ENCODE measurements at regions not wholly inside any gene's neighbourhood (a gene's known extent, or its start where the extent isn't known, plus 50 kb on each side); places are given as distances from the start of the nearest gene placed in this dataset.
"Not testable (repeated sequence)": the region's sequence is repeated elsewhere in the genome, so short reads cannot be mapped to it uniquely, and the experiment has no call there.

- CTCF ChIA-PET = no interaction called here
- intact Hi-C loops (cut with DNase I, micrococcal nuclease) = no loop called here
- no peaks in the 10 kb centered on the region for H3K36me3 Mint-ChIP-seq (ENCODE audit: low read depth)
These were observed 108.4 kb upstream of the ZCCHC13 start for GRCh38 chrX:74195605-74196004.

GRCh38 chrX:74195120-74195519 is 108.9 kb upstream of the ZCCHC13 start:
- DNase-seq (no peak), ATAC-seq (ENCODE audit: poor library complexity) (no peak)
- no peak for TF ChIP-seq CTCF (IDR thresholded peaks at IDR 0.05)
- H3K4me1 ChIP-seq (ENCODE audit: insufficient read depth, low read length) = no peaks in the 10 kb centered on the region
- no peaks in the 10 kb centered on the region for H3K36me3 ChIP-seq (ENCODE audit: insufficient read depth, low read length)
- H3K27ac Mint-ChIP-seq = no peak overlapping the region
- H3K27me3 ChIP-seq (ENCODE audit: control insufficient read depth in 1 of 2, insufficient read depth in 2 of 2, low read length in 2 of 2) = no peaks in the 10 kb centered on the region
- H3K36me3 Mint-ChIP-seq (ENCODE audit: low read depth) = no peaks in the 10 kb centered on the region
- peaks cover 0 to 9% of the 10 kb centered on the region in 2 experiments for H3K9me3 ChIP-seq (ENCODE audit: control insufficient read depth in 1 of 2, insufficient read depth in 1 of 2, low read length in 2 of 2)
- H3K9me3 Mint-ChIP-seq = no peaks in the 10 kb centered on the region
- H3K27me3 Mint-ChIP-seq = no peaks in the 10 kb centered on the region
- no peak overlapping the region for H3K27ac ChIP-seq (ENCODE audit: low read depth in 1 of 2, low read length in 2 of 2)
- H3K4me3 ChIP-seq (ENCODE audit: low read length) = no peak overlapping the region
- H3K4me3 Mint-ChIP-seq = no peak overlapping the region
- intact Hi-C loops (cut with DNase I, micrococcal nuclease) = no loop called here
- CTCF ChIA-PET = no interaction called here
- no peaks in the 10 kb centered on the region for H3K4me1 Mint-ChIP-seq (ENCODE audit: low read depth)
- POLR2A ChIA-PET = no interaction called here

More at GRCh38 chrX:74195605-74196004, 108.4 kb upstream of the ZCCHC13 start:
- Histone ChIP-seq H3K9me3 (ENCODE audit: control insufficient read depth in 1 of 2, insufficient read depth in 1 of 2, low read length in 2 of 2) (peaks cover 0 to 9% of the 10 kb centered on the region in 2 experiments), H3K4me3 (ENCODE audit: low read length) (no peak overlapping the region), H3K27me3 (ENCODE audit: control insufficient read depth in 1 of 2, insufficient read depth in 2 of 2, low read length in 2 of 2) (no peaks in the 10 kb centered on the region), H3K36me3 (ENCODE audit: insufficient read depth, low read length) (no peaks in the 10 kb centered on the region), H3K4me1 (ENCODE audit: insufficient read depth, low read length) (no peaks in the 10 kb centered on the region), H3K27ac (ENCODE audit: low read depth in 1 of 2, low read length in 2 of 2) (no peak overlapping the region)
- DNase-seq (no peak), ATAC-seq (ENCODE audit: poor library complexity) (no peak)
- TF ChIP-seq CTCF (IDR thresholded peaks at IDR 0.05) = no peak
- Mint-ChIP-seq H3K4me3 (no peak overlapping the region), H3K4me1 (ENCODE audit: low read depth) (no peaks in the 10 kb centered on the region), H3K27ac (no peak overlapping the region), H3K9me3 (no peaks in the 10 kb centered on the region), H3K27me3 (no peaks in the 10 kb centered on the region)
- POLR2A ChIA-PET = no interaction called here

GRCh38 chrX:74187211-74187610 is 116.8 kb upstream of the ZCCHC13 start:
- POLR2A ChIA-PET = no interaction called here
- Mint-ChIP-seq H3K4me3 (no peak overlapping the region), H3K27ac (no peak overlapping the region), H3K9me3 (no peaks in the 10 kb centered on the region), H3K36me3 (ENCODE audit: low read depth) (no peaks in the 10 kb centered on the region), H3K27me3 (no peaks in the 10 kb centered on the region), H3K4me1 (ENCODE audit: low read depth) (no peaks in the 10 kb centered on the region)
- H3K4me1 ChIP-seq (ENCODE audit: insufficient read depth, low read length) = no peaks in the 10 kb centered on the region
- intact Hi-C loops (cut with DNase I, micrococcal nuclease) = no loop called here
- no peak overlapping the region for H3K27ac ChIP-seq (ENCODE audit: low read depth in 1 of 2, low read length in 2 of 2)
- no peaks in the 10 kb centered on the region for H3K27me3 ChIP-seq (ENCODE audit: control insufficient read depth in 1 of 2, insufficient read depth in 2 of 2, low read length in 2 of 2)
- no peaks in the 10 kb centered on the region for H3K36me3 ChIP-seq (ENCODE audit: insufficient read depth, low read length)
- no peak overlapping the region for H3K4me3 ChIP-seq (ENCODE audit: low read length)
- ATAC-seq (ENCODE audit: poor library complexity) = no peak
- TF ChIP-seq CTCF (IDR thresholded peaks at IDR 0.05) = no peak
- H3K9me3 ChIP-seq (ENCODE audit: control insufficient read depth in 1 of 2, insufficient read depth in 1 of 2, low read length in 2 of 2) = no peaks in the 10 kb centered on the region
- CTCF ChIA-PET = no interaction called here
- no peak for DNase-seq

GRCh38 chrX:74183047-74183446 is 120.9 kb upstream of the ZCCHC13 start:
- H3K4me3 Mint-ChIP-seq; CTCF ChIA-PET; ATAC-seq (ENCODE audit: poor library complexity); H3K4me1 ChIP-seq (ENCODE audit: insufficient read depth, low read length); H3K27me3 ChIP-seq (ENCODE audit: control insufficient read depth in 1 of 2, insufficient read depth in 2 of 2, low read length in 2 of 2); H3K4me3 ChIP-seq (ENCODE audit: low read length); DNase-seq; H3K36me3 Mint-ChIP-seq (ENCODE audit: low read depth); H3K27ac ChIP-seq (ENCODE audit: low read depth in 1 of 2, low read length in 2 of 2); H3K9me3 ChIP-seq (ENCODE audit: control insufficient read depth in 1 of 2, insufficient read depth in 1 of 2, low read length in 2 of 2); H3K27ac Mint-ChIP-seq; H3K27me3 Mint-ChIP-seq; H3K36me3 ChIP-seq (ENCODE audit: insufficient read depth, low read length); intact Hi-C loops (cut with DNase I, micrococcal nuclease); H3K9me3 Mint-ChIP-seq; H3K4me1 Mint-ChIP-seq (ENCODE audit: low read depth); POLR2A ChIA-PET: not testable (repeated sequence)

GRCh38 chrX:74181976-74182375 is 122.0 kb upstream of the ZCCHC13 start:
- H3K4me1 ChIP-seq (ENCODE audit: insufficient read depth, low read length); DNase-seq; H3K27ac Mint-ChIP-seq; H3K36me3 Mint-ChIP-seq (ENCODE audit: low read depth); CTCF ChIA-PET; H3K4me3 Mint-ChIP-seq; ATAC-seq (ENCODE audit: poor library complexity); H3K9me3 ChIP-seq (ENCODE audit: control insufficient read depth in 1 of 2, insufficient read depth in 1 of 2, low read length in 2 of 2); H3K4me1 Mint-ChIP-seq (ENCODE audit: low read depth); intact Hi-C loops (cut with DNase I, micrococcal nuclease); H3K27ac ChIP-seq (ENCODE audit: low read depth in 1 of 2, low read length in 2 of 2); H3K9me3 Mint-ChIP-seq; H3K27me3 Mint-ChIP-seq; H3K4me3 ChIP-seq (ENCODE audit: low read length); H3K27me3 ChIP-seq (ENCODE audit: control insufficient read depth in 1 of 2, insufficient read depth in 2 of 2, low read length in 2 of 2); H3K36me3 ChIP-seq (ENCODE audit: insufficient read depth, low read length); POLR2A ChIA-PET: not testable (repeated sequence)
